Lower leg skin (tissue), 4 donors: ENCODE measurements at regions not wholly inside any gene's neighbourhood (a gene's known extent, or its start where the extent isn't known, plus 50 kb on each side); places are given as distances from the start of the nearest gene placed in this dataset.
"Not testable (repeated sequence)": the region's sequence is repeated elsewhere in the genome, so short reads cannot be mapped to it uniquely, and the experiment has no call there.

Experiments used
- DNase-seq, 2 donors: peaks; one replicate each; pipeline ENCODE4 v3.0.0-alpha.2; 2019; ENCODE audit warnings: low spot score in 2 of 2
- H3K4me3 ChIP-seq: fragments of 200-600 bp; sonication (generic); 2 replicates; pipeline ENCODE4 v1.5.1; 2017; ENCODE audit warnings: mild to moderate bottlenecking, low read depth; ENCODE audit not compliant: poor library complexity, severe bottlenecking
- CTCF ChIP-seq, 3 donors: fragments of 450-650 bp; IDR thresholded peaks; one replicate each; pipeline ENCODE4 v1.5.1; 2016; ENCODE audit warnings: antibody characterized with exemption in 3 of 3, mild to moderate bottlenecking in 3 of 3, moderate library complexity in 2 of 3
- POLR2A ChIP-seq, 2 donors: fragments of 450-650 bp; IDR thresholded peaks; one replicate each; pipeline ENCODE4 v1.6.1; 2016 to 2017; ENCODE audit warnings: antibody characterized with exemption in 2 of 2, mild to moderate bottlenecking in 1 of 2, moderate library complexity in 1 of 2
- WGBS, 2 donors: methylation state at CpG; one replicate each; pipeline ENCODE4 v1.1.5; 2018; 5-methylcytosine and 5-hydroxymethylcytosine counted together
- intact Hi-C: fragments of 100-400 bp; cut with DNase I; formaldehyde crosslinking; loops from one replicate; pipeline ENCODE4 v1.15.0; 2023; ENCODE audit warnings: low total_unique reads

GRCh38 chr5:116773926-116774325, 199.3 kb upstream of the SEMA6A start:
- no peak for TF ChIP-seq POLR2A (IDR thresholded peaks at IDR 0.05)

GRCh38 chr5:116772806-116773205, 198.2 kb upstream of the SEMA6A start:
- intact Hi-C loops = no loop called here
- no peak overlapping the region for H3K4me3 ChIP-seq
- WGBS, 2 donors = 40 to 53% methylated on average over 3 of the region's 3 CpGs
- TF ChIP-seq CTCF (IDR thresholded peaks at IDR 0.05) (no peak), POLR2A (IDR thresholded peaks at IDR 0.05) (no peak)
- no peak for DNase-seq

More at GRCh38 chr5:116773926-116774325, 199.3 kb upstream of the SEMA6A start:
- DNase-seq = no peak
- intact Hi-C loops = no loop called here
- WGBS, 2 donors = 91 to 92% methylated on average over 5 of the region's 5 CpGs
- no peak overlapping the region for H3K4me3 ChIP-seq

DNA sequence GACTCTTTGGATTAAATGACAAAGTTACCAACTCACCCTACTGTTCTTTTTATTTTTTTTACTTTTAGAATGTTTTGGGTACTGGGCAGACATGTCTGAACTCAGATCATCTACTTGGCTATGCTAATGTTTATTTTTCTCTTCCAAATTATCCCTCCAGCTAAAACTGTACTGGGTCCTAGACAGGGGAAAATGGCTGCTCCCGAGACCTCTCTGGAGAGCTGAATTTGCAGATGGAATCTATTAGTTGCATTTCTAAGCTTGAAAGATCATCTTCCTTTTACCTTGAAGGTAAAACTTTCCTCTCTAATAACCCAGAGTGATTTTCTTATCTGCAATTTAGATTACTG, 197.5 kb upstream of the SEMA6A start:
- TF ChIP-seq CTCF (IDR thresholded peaks at IDR 0.05) (no peak), POLR2A (IDR thresholded peaks at IDR 0.05) (no peak)
- WGBS, 2 donors = 48 to 50% methylated on average over 1 of the region's 1 CpG
- intact Hi-C loops = no loop called here
- no peak overlapping the region for H3K4me3 ChIP-seq
- no peak for DNase-seq

GRCh38 chr5:116771466-116772151, 197.0 kb upstream of the SEMA6A start:
- 43 to 46% methylated on average over 9 of the region's 9 CpGs for WGBS, 2 donors
- no peak for TF ChIP-seq CTCF (IDR thresholded peaks at IDR 0.05)
- no peak for TF ChIP-seq POLR2A (IDR thresholded peaks at IDR 0.05)
- intact Hi-C loops = no loop called here
- no peak overlapping the region for H3K4me3 ChIP-seq
- DNase-seq = peak in 1 of 2 donors; percentile 44

- DNase-seq, H3K4me3 ChIP-seq, intact Hi-C loops: not testable (repeated sequence)
- WGBS, 2 donors = 97 to 100% methylated on average over 2 of the region's 2 CpGs
Measured at GRCh38 chr5:116769953-116770352, 195.3 kb upstream of the SEMA6A start.

- TF ChIP-seq POLR2A (IDR thresholded peaks at IDR 0.05) (no peak), CTCF (IDR thresholded peaks at IDR 0.05) (no peak)
- intact Hi-C loops = no loop called here
- H3K4me3 ChIP-seq = no peak overlapping the region
- WGBS, 2 donors = 97 to 99% methylated on average over 7 of the region's 7 CpGs
- no peak for DNase-seq
Measured at GRCh38 chr5:116769470-116769869, 194.8 kb upstream of the SEMA6A start.

DNA sequence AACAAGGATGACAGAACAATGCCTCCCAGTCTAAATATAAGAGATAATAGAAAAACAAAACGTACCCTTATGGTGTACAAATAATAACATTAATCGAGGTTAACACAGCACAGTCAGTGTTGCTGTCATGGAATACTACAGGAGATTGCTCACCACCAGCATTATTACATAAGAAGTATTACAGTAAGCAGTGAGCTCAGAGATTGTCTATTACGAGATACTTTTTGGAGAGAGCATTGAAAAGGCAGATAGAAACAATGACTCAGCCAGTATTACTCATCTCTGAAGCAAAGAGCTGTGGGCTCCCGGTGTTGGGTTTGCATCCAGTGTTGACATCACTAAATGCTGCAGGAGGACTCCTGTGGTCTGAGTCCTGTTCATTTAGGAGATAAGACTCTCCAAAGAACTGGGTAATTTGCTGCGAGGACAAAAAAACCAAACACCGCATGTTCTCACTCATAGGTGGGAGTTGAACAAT, 191.9 kb upstream of the SEMA6A start:
- intact Hi-C loops = no loop called here
- 49 to 53% methylated on average over 6 of the region's 6 CpGs for WGBS, 2 donors
- peak in 1 of 2 donors; percentile 27 for DNase-seq
- no peak overlapping the region for H3K4me3 ChIP-seq
- TF ChIP-seq POLR2A (IDR thresholded peaks at IDR 0.05) (no peak), CTCF (IDR thresholded peaks at IDR 0.05) (no peak)
